ENCODE measurements at regions not wholly inside any gene's neighbourhood (a gene's known extent, or its start where the extent isn't known, plus 50 kb on each side); places are given as distances from the start of the nearest gene placed in this dataset.

- WGBS, 2 donors (ENCODE audit: low coverage in 1 of 2) = 17 to 60% methylated on average over 1 of the region's 1 CpG
- Histone ChIP-seq H3K4me1 (no peaks in the 10 kb centered on the region), H3K4me3 (no peak overlapping the region), H3K27me3 (no peaks in the 10 kb centered on the region), H3K36me3 (no peaks in the 10 kb centered on the region), H3K9me3 (no peaks in the 10 kb centered on the region), H3K27ac (no peak overlapping the region)
- ATAC-seq = no peak
- TF ChIP-seq EP300 (IDR thresholded peaks at IDR 0.05) (no peak), POLR2AphosphoS5 (IDR thresholded peaks at IDR 0.05) (no peak), POLR2A (IDR thresholded peaks at IDR 0.05) (no peak), CTCF (IDR thresholded peaks at IDR 0.05) (no peak)
These were observed 174.4 kb upstream of the ERBB4 start for GRCh38 chr2:212712991-212713390.

GRCh38 chr2:212712466-212712865 is 173.9 kb upstream of the ERBB4 start:
- 48 to 54% methylated on average over 5 of the region's 5 CpGs for WGBS, 2 donors (ENCODE audit: low coverage in 1 of 2)

GRCh38 chr2:212711856-212712255 is 173.3 kb upstream of the ERBB4 start:
- TF ChIP-seq POLR2AphosphoS5 (IDR thresholded peaks at IDR 0.05) (no peak), CTCF (IDR thresholded peaks at IDR 0.05) (no peak), POLR2A (IDR thresholded peaks at IDR 0.05) (no peak), EP300 (IDR thresholded peaks at IDR 0.05) (no peak)
- ATAC-seq = no peak
- Histone ChIP-seq H3K4me1 (no peaks in the 10 kb centered on the region), H3K27me3 (no peaks in the 10 kb centered on the region), H3K9me3 (no peaks in the 10 kb centered on the region), H3K27ac (no peak overlapping the region), H3K4me3 (no peak overlapping the region), H3K36me3 (no peaks in the 10 kb centered on the region)
- WGBS, 2 donors (ENCODE audit: low coverage in 1 of 2) = 49 to 64% methylated on average over 2 to 3 of the region's 3 CpGs

More at GRCh38 chr2:212712466-212712865, 173.9 kb upstream of the ERBB4 start:
- Histone ChIP-seq H3K27me3 (no peaks in the 10 kb centered on the region), H3K4me3 (no peak overlapping the region), H3K36me3 (no peaks in the 10 kb centered on the region), H3K9me3 (no peaks in the 10 kb centered on the region), H3K27ac (no peak overlapping the region), H3K4me1 (no peaks in the 10 kb centered on the region)
- no peak for TF ChIP-seq CTCF (IDR thresholded peaks at IDR 0.05)
- no peak for ATAC-seq

- no peak for TF ChIP-seq POLR2AphosphoS5 (IDR thresholded peaks at IDR 0.05)
- TF ChIP-seq CTCF (IDR thresholded peaks at IDR 0.05) = no peak
- TF ChIP-seq POLR2A (IDR thresholded peaks at IDR 0.05) = no peak
- TF ChIP-seq EP300 (IDR thresholded peaks at IDR 0.05) = no peak
These were observed 170.7 kb upstream of the ERBB4 start for GRCh38 chr2:212709280-212709679.

GRCh38 chr2:212708355-212708754 is 169.8 kb upstream of the ERBB4 start:
- ATAC-seq = no peak

More at GRCh38 chr2:212709280-212709679, 170.7 kb upstream of the ERBB4 start:
- Histone ChIP-seq H3K27me3 (no peaks in the 10 kb centered on the region), H3K27ac (no peak overlapping the region), H3K4me3 (no peak overlapping the region), H3K36me3 (no peaks in the 10 kb centered on the region), H3K4me1 (no peaks in the 10 kb centered on the region), H3K9me3 (no peaks in the 10 kb centered on the region)
- ATAC-seq = no peak
- 64 to 86% methylated on average over 3 of the region's 3 CpGs for WGBS, 2 donors (ENCODE audit: low coverage in 1 of 2)

More at GRCh38 chr2:212708355-212708754, 169.8 kb upstream of the ERBB4 start:
- Histone ChIP-seq H3K9me3 (no peaks in the 10 kb centered on the region), H3K36me3 (no peaks in the 10 kb centered on the region), H3K4me3 (no peak overlapping the region), H3K4me1 (no peaks in the 10 kb centered on the region), H3K27ac (no peak overlapping the region), H3K27me3 (no peaks in the 10 kb centered on the region)
- WGBS, 2 donors (ENCODE audit: low coverage in 1 of 2) = 13 to 24% methylated on average over 2 of the region's 2 CpGs
- TF ChIP-seq POLR2AphosphoS5 (IDR thresholded peaks at IDR 0.05) (no peak), CTCF (IDR thresholded peaks at IDR 0.05) (no peak), EP300 (IDR thresholded peaks at IDR 0.05) (no peak), POLR2A (IDR thresholded peaks at IDR 0.05) (no peak)

Measured in gastroesophageal sphincter (tissue), 4 donors.